Stomach smooth muscle (tissue), 2 donors: ENCODE measurements at regions not wholly inside any gene's neighbourhood (a gene's known extent, or its start where the extent isn't known, plus 50 kb on each side); places are given as distances from the start of the nearest gene placed in this dataset.
A peak's percentile ranks its signal among the peaks of the same experiment; 100 is the strongest.

ENCODE experiments used
- H3K27ac ChIP-seq: one replicate; pipeline ENCODE4 v1.7.0; 2013; ENCODE audit warnings: mild to moderate bottlenecking, low read length, inconsistent platforms
- H3K27me3 ChIP-seq, 2 donors: one replicate each; pipeline ENCODE4 v1.7.0; 2013; ENCODE audit warnings: low read length in 2 of 2; ENCODE audit not compliant: insufficient read depth in 2 of 2, control insufficient read depth in 1 of 2
- H3K36me3 ChIP-seq, 2 donors: one replicate each; pipeline ENCODE4 v1.7.0; 2013; ENCODE audit warnings: low read length in 2 of 2; ENCODE audit not compliant: control insufficient read depth in 2 of 2, insufficient read depth in 2 of 2
- H3K4me1 ChIP-seq: one replicate; pipeline ENCODE4 v1.7.0; 2013; ENCODE audit warnings: low read length; ENCODE audit not compliant: control insufficient read depth, insufficient read depth
- H3K4me3 ChIP-seq, 2 donors: one replicate each; pipeline ENCODE4 v1.7.0; 2013; ENCODE audit warnings: low read length in 2 of 2
- H3K9ac ChIP-seq, 2 donors: one replicate each; pipeline ENCODE4 v1.7.0; 2013; ENCODE audit warnings: low read length in 2 of 2, mild to moderate bottlenecking in 1 of 2
- H3K9me3 ChIP-seq, 2 donors: one replicate each; pipeline ENCODE4 v1.7.0; 2013; ENCODE audit warnings: low read length in 2 of 2; ENCODE audit not compliant: control insufficient read depth in 2 of 2
- donor health status: healthy.
- donor health status: Pancreatic carcinoma.

- Histone ChIP-seq H3K9me3 (no peaks in the 10 kb centered on the region), H3K4me1 (no peaks in the 10 kb centered on the region), H3K36me3 (no peaks in the 10 kb centered on the region), H3K9ac (peak overlapping the region; percentile 30 to 34), H3K27ac (peak overlapping the region; percentile 66), H3K4me3 (peak overlapping the region in 1 of 2 donors; percentile 47), H3K27me3 (no peaks in the 10 kb centered on the region)
Observed at GRCh38 chr2:54360055-54360792, 95.9 kb upstream of the SPTBN1 start.

- Histone ChIP-seq H3K27ac (no peak overlapping the region), H3K4me3 (no peak overlapping the region), H3K9ac (no peak overlapping the region), H3K27me3 (no peaks in the 10 kb centered on the region), H3K9me3 (peaks cover 7 to 20% of the 10 kb centered on the region in 2 donors), H3K36me3 (no peaks in the 10 kb centered on the region), H3K4me1 (no peaks in the 10 kb centered on the region)
Observed at GRCh38 chr2:54364409-54364808, 91.7 kb upstream of the SPTBN1 start.

- Histone ChIP-seq H3K27ac (no peak overlapping the region), H3K9me3 (peaks cover 7 to 20% of the 10 kb centered on the region in 2 donors), H3K9ac (no peak overlapping the region), H3K36me3 (no peaks in the 10 kb centered on the region), H3K4me3 (no peak overlapping the region), H3K27me3 (no peaks in the 10 kb centered on the region), H3K4me1 (no peaks in the 10 kb centered on the region)
Observed at GRCh38 chr2:54365661-54366060, 90.5 kb upstream of the SPTBN1 start.

GRCh38 chr2:54366487-54367280, 89.4 kb upstream of the SPTBN1 start:
- no peaks in the 10 kb centered on the region for H3K27me3 ChIP-seq
- peaks cover 5% of the 10 kb centered on the region for H3K4me1 ChIP-seq
- H3K36me3 ChIP-seq: no peaks in the 10 kb centered on the region
- no peak overlapping the region for H3K27ac ChIP-seq
- H3K4me3 ChIP-seq: no peak overlapping the region
- H3K9me3 ChIP-seq: peaks cover 7 to 20% of the 10 kb centered on the region in 2 donors
- H3K9ac ChIP-seq: no peak overlapping the region

- no peak overlapping the region for H3K27ac ChIP-seq
- no peaks in the 10 kb centered on the region for H3K27me3 ChIP-seq
- H3K36me3 ChIP-seq: no peaks in the 10 kb centered on the region
- no peak overlapping the region for H3K9ac ChIP-seq
- H3K4me3 ChIP-seq: no peak overlapping the region
- peaks cover 6% of the 10 kb centered on the region for H3K4me1 ChIP-seq
- peaks cover 7 to 20% of the 10 kb centered on the region in 2 donors for H3K9me3 ChIP-seq
Observed at GRCh38 chr2:54370405-54371104, 85.6 kb upstream of the SPTBN1 start.

- Histone ChIP-seq H3K9ac (no peak overlapping the region), H3K9me3 (peaks cover 7 to 14% of the 10 kb centered on the region in 2 donors), H3K27ac (no peak overlapping the region), H3K4me3 (no peak overlapping the region), H3K27me3 (no peaks in the 10 kb centered on the region), H3K36me3 (no peaks in the 10 kb centered on the region), H3K4me1 (peaks cover 6% of the 10 kb centered on the region)
Observed at GRCh38 chr2:54371460-54372065, 84.6 kb upstream of the SPTBN1 start.

GRCh38 chr2:54372361-54372760, 83.8 kb upstream of the SPTBN1 start:
- Histone ChIP-seq H3K9me3 (peaks cover 7 to 10% of the 10 kb centered on the region in 2 donors), H3K27ac (no peak overlapping the region), H3K36me3 (no peaks in the 10 kb centered on the region), H3K4me3 (no peak overlapping the region), H3K27me3 (no peaks in the 10 kb centered on the region), H3K9ac (no peak overlapping the region), H3K4me1 (peaks cover 6% of the 10 kb centered on the region)

- H3K36me3 ChIP-seq: no peaks in the 10 kb centered on the region
- H3K27ac ChIP-seq: no peak overlapping the region
- H3K9me3 ChIP-seq: peaks cover 1 to 3% of the 10 kb centered on the region in 2 donors
- no peak overlapping the region for H3K9ac ChIP-seq
- peaks cover 6% of the 10 kb centered on the region for H3K4me1 ChIP-seq
- H3K27me3 ChIP-seq: no peaks in the 10 kb centered on the region
- H3K4me3 ChIP-seq: no peak overlapping the region
Observed at GRCh38 chr2:54373855-54374254, 82.3 kb upstream of the SPTBN1 start.

- Histone ChIP-seq H3K27ac (no peak overlapping the region), H3K36me3 (no peaks in the 10 kb centered on the region)
Observed at GRCh38 chr2:54374591-54375364, 81.3 kb upstream of the SPTBN1 start.

GRCh38 chr2:54377451-54377850, 78.7 kb upstream of the SPTBN1 start:
- Histone ChIP-seq H3K36me3 (no peaks in the 10 kb centered on the region), H3K4me1 (no peaks in the 10 kb centered on the region), H3K4me3 (no peak overlapping the region), H3K27ac (no peak overlapping the region), H3K9me3 (no peaks in the 10 kb centered on the region), H3K9ac (no peak overlapping the region), H3K27me3 (no peaks in the 10 kb centered on the region)

More at GRCh38 chr2:54374591-54375364, 81.3 kb upstream of the SPTBN1 start:
- H3K4me3 ChIP-seq: no peak overlapping the region
- H3K27me3 ChIP-seq: no peaks in the 10 kb centered on the region
- H3K9me3 ChIP-seq: no peaks in the 10 kb centered on the region
- H3K9ac ChIP-seq: no peak overlapping the region
- H3K4me1 ChIP-seq: peaks cover 6% of the 10 kb centered on the region
